GM23338 (cell line): ENCODE measurements at regions not wholly inside any gene's neighbourhood (a gene's known extent, or its start where the extent isn't known, plus 50 kb on each side); places are given as distances from the start of the nearest gene placed in this dataset.

Source experiments
- ATAC-seq: fragments of 200-7000 bp; cut with Tn5 transposase; 3 replicates; pipeline ENCODE4 v1.9.1; 2020
- DNase-seq: peaks from one replicate; pipeline ENCODE4 v3.0.0-alpha.2; 2015; ENCODE audit warnings: low spot score
- H2AFZ ChIP-seq: fragments of 200-600 bp; sonication (generic); 2 replicates; pipeline ENCODE4 v1.8.0; 2016; ENCODE audit warnings: antibody characterized with exemption, mild to moderate bottlenecking, moderate library complexity
- H3F3A ChIP-seq: fragments of 200-600 bp; sonication (generic); replicated peaks from 2 replicates; pipeline ENCODE4 v1.8.0; 2017; ENCODE audit warnings: antibody characterized with exemption, mixed run types, low read depth
- H3K27ac ChIP-seq: fragments of 200-600 bp; sonication (generic); 2 replicates; pipeline ENCODE4 v1.6.1; 2016; ENCODE audit warnings: low read depth
- H3K27me3 ChIP-seq: fragments of 200-600 bp; sonication (generic); 2 replicates; pipeline ENCODE4 v1.8.0; 2016; ENCODE audit warnings: mild to moderate bottlenecking, mixed run types, moderate library complexity; ENCODE audit not compliant: insufficient read depth
- H3K36me3 ChIP-seq: fragments of 200-600 bp; sonication (generic); 2 replicates; pipeline ENCODE4 v1.8.0; 2016; ENCODE audit warnings: mild to moderate bottlenecking; ENCODE audit not compliant: insufficient read depth
- H3K4me1 ChIP-seq: fragments of 200-600 bp; sonication (generic); 2 replicates; pipeline ENCODE4 v1.8.0; 2016; ENCODE audit warnings: mild to moderate bottlenecking, moderate library complexity; ENCODE audit not compliant: insufficient read depth
- H3K4me2 ChIP-seq: fragments of 200-600 bp; sonication (generic); 2 replicates; pipeline ENCODE4 v1.7.1; 2017; ENCODE audit warnings: mixed run types
- H3K4me3 ChIP-seq: fragments of 200-600 bp; sonication (generic); 2 replicates; pipeline ENCODE4 v1.6.1; 2016; ENCODE audit warnings: mixed run types
- H3K79me2 ChIP-seq: fragments of 200-600 bp; sonication (generic); replicated peaks from 2 replicates; pipeline ENCODE4 v1.8.0; 2017; ENCODE audit warnings: mild to moderate bottlenecking; ENCODE audit not compliant: insufficient read depth
- H3K9me2 ChIP-seq: fragments of 200-600 bp; sonication (generic); 2 replicates; pipeline ENCODE4 v1.8.0; 2017; ENCODE audit not compliant: insufficient read depth
- H4K20me1 ChIP-seq: fragments of 200-600 bp; sonication (generic); replicated peaks from 2 replicates; pipeline ENCODE4 v1.8.0; 2017; ENCODE audit warnings: mild to moderate bottlenecking; ENCODE audit not compliant: insufficient read depth
- H3K27ac Mint-ChIP-seq: 2 replicates; pipeline ENCODE4 v1.8.0; 2020; ENCODE audit warnings: inconsistent platforms, mild to moderate bottlenecking, moderate library complexity, mixed read lengths
- H3K27me3 Mint-ChIP-seq: 3 replicates; pipeline ENCODE4 v1.8.0; 2022; ENCODE audit warnings: low read depth, mild to moderate bottlenecking, moderate library complexity, mixed read lengths, inconsistent platforms; ENCODE audit not compliant: insufficient read depth, poor library complexity
- H3K36me3 Mint-ChIP-seq: 3 replicates; pipeline ENCODE4 v1.8.0; 2021; ENCODE audit warnings: low read depth, mild to moderate bottlenecking, inconsistent platforms, moderate library complexity, mixed read lengths
- H3K4me1 Mint-ChIP-seq: 3 replicates; pipeline ENCODE4 v1.8.0; 2020; ENCODE audit warnings: mild to moderate bottlenecking, inconsistent platforms, mixed read lengths
- H3K4me3 Mint-ChIP-seq: 3 replicates; pipeline ENCODE4 v1.8.0; 2021; ENCODE audit warnings: moderate library complexity, mild to moderate bottlenecking, inconsistent platforms, mixed read lengths
- H3K9me3 Mint-ChIP-seq: 3 replicates; pipeline ENCODE4 v1.8.0; 2020; ENCODE audit warnings: moderate library complexity, mild to moderate bottlenecking, inconsistent platforms, mixed read lengths
- CREB1 ChIP-seq: fragments of 250-450 bp; sonication (Bioruptor Pico); IDR thresholded peaks from 2 replicates; pipeline ENCODE4 v1.5.0; 2020; ENCODE audit warnings: low read depth, mild to moderate bottlenecking, moderate library complexity
- CTCF ChIP-seq, 2 experiments: fragments of 200-600 bp in 1 of 2; sonication (generic) in 1 of 2; conservative IDR thresholded peaks; 2 replicates each; pipeline versions ENCODE4 v1.5.1 to v1.6.1; 2016 to 2017; ENCODE audit warnings: antibody characterized with exemption in 2 of 2, low read depth in 2 of 2, mild to moderate bottlenecking in 2 of 2, moderate library complexity in 1 of 2
- EZH2 ChIP-seq: fragments of 200-600 bp; sonication (generic); IDR thresholded peaks from one replicate; pipeline ENCODE4 v1.8.0; 2017; ENCODE audit warnings: antibody characterized with exemption, mild to moderate bottlenecking, low read depth; ENCODE audit not compliant: unreplicated experiment
- EZH2phosphoT487 ChIP-seq: fragments of 200-600 bp; sonication (generic); IDR thresholded peaks from one replicate; pipeline ENCODE4 v1.8.1; 2018; ENCODE audit warnings: antibody characterized with exemption; ENCODE audit not compliant: unreplicated experiment
- JUNB ChIP-seq: IDR thresholded peaks from one replicate; pipeline ENCODE4 v1.6.1; 2016; ENCODE audit warnings: antibody characterized with exemption; ENCODE audit not compliant: unreplicated experiment
- POLR2AphosphoS5 ChIP-seq: IDR thresholded peaks from 2 replicates; pipeline ENCODE4 v1.6.1; 2016; ENCODE audit warnings: antibody characterized with exemption, low read depth
- REST ChIP-seq: IDR thresholded peaks from one replicate; pipeline ENCODE4 v1.6.1; 2018; ENCODE audit warnings: antibody characterized with exemption; ENCODE audit not compliant: unreplicated experiment
- ZNF114 ChIP-seq: fragments of 250-450 bp; sonication (Bioruptor Pico); IDR thresholded peaks from 2 replicates; pipeline ENCODE4 v1.5.0; 2020; ENCODE audit warnings: mild to moderate bottlenecking, moderate library complexity
- ZNF331 ChIP-seq: fragments of 250-450 bp; sonication (Bioruptor Pico); IDR thresholded peaks from 2 replicates; pipeline ENCODE4 v1.5.0; 2020; ENCODE audit warnings: low read depth, mild to moderate bottlenecking, moderate library complexity

GRCh38 chr10:10798102-10798863 is 219.4 kb upstream of the CELF2 start:
- Mint-ChIP-seq H3K36me3 (no peaks in the 10 kb centered on the region; the same call in 2 of the 3 replicates), H3K4me1 (peaks cover 37% of the 10 kb centered on the region), H3K27me3 (peaks cover 11% of the 10 kb centered on the region), H3K27ac (peak overlapping the region; percentile 49), H3K9me3 (peaks cover 4% of the 10 kb centered on the region; the same call in 2 of the 3 replicates), H3K4me3 (peak overlapping the region; percentile 57)
- Histone ChIP-seq H3K27ac (peak overlapping the region; percentile 83), H2AFZ (peak overlapping the region; percentile 94), H3F3A (no peaks in the 10 kb centered on the region), H3K4me3 (peak overlapping the region; percentile 25), H3K9me2 (no peaks in the 10 kb centered on the region), H3K27me3 (no peaks in the 10 kb centered on the region), H3K36me3 (no peaks in the 10 kb centered on the region), H3K79me2 (no peaks in the 10 kb centered on the region), H3K4me2 (peak overlapping the region; percentile 65), H3K4me1 (peaks cover 25% of the 10 kb centered on the region), H4K20me1 (no peaks in the 10 kb centered on the region)
- TF ChIP-seq REST, result no peak
- TF ChIP-seq POLR2AphosphoS5, result no peak
- ATAC-seq, result peak; percentile 84
- DNase-seq, result peak; percentile 57

GRCh38 chr10:10798864-10799192 is 218.8 kb upstream of the CELF2 start:
- H4K20me1 ChIP-seq, result no peaks in the 10 kb centered on the region
- H3K9me2 ChIP-seq, result no peaks in the 10 kb centered on the region
- H3K4me1 ChIP-seq, result peaks cover 25% of the 10 kb centered on the region
- H3K9me3 Mint-ChIP-seq, result peaks cover 4% of the 10 kb centered on the region; the same call in 2 of the 3 replicates
- H3K79me2 ChIP-seq, result no peaks in the 10 kb centered on the region
- H3F3A ChIP-seq, result no peaks in the 10 kb centered on the region
- no peak overlapping the region for H3K27ac Mint-ChIP-seq
- peak overlapping the region; percentile 25 for H3K4me3 ChIP-seq
- peaks cover 35% of the 10 kb centered on the region for H3K4me1 Mint-ChIP-seq
- peaks cover 11% of the 10 kb centered on the region for H3K27me3 Mint-ChIP-seq
- ATAC-seq, result no peak; the same call in 2 of the 3 replicates
- peak overlapping the region; percentile 22; the same call in 1 of the 3 replicates for H3K4me3 Mint-ChIP-seq
- H3K27ac ChIP-seq, result peak overlapping the region; percentile 83; the same call in 1 of the 2 replicates
- peak; percentile 36 for DNase-seq
- H3K4me2 ChIP-seq, result peak overlapping the region; percentile 65; the same call in 1 of the 2 replicates
- H2AFZ ChIP-seq, result peak overlapping the region; percentile 94
- no peaks in the 10 kb centered on the region for H3K27me3 ChIP-seq
- H3K36me3 Mint-ChIP-seq, result no peaks in the 10 kb centered on the region; the same call in 2 of the 3 replicates
- no peaks in the 10 kb centered on the region for H3K36me3 ChIP-seq
- TF ChIP-seq POLR2AphosphoS5 (no peak), CTCF (conservative IDR thresholded peaks at IDR 0.05; ENCODE audit: low read depth in 2 of 2) (no peak), JUNB (no peak), CREB1 (no peak), EZH2phosphoT487 (no peak), ZNF114 (CRISPR knock-in tag) (no peak), ZNF331 (no peak), EZH2 (no peak)
